Osteocyte (in vitro differentiated cells): ENCODE measurements at regions not wholly inside any gene's neighbourhood (a gene's known extent, or its start where the extent isn't known, plus 50 kb on each side); places are given as distances from the start of the nearest gene placed in this dataset.

Source experiments
- DNase-seq: peaks from one replicate; pipeline ENCODE4 v3.0.0; 2021; ENCODE audit warnings: mixed read lengths; ENCODE audit not compliant: unreplicated experiment; ENCODE audit errors: extremely low spot score
- H3K27ac Mint-ChIP-seq: one replicate; pipeline ENCODE4 v1.8.0; 2021; ENCODE audit warnings: mild to moderate bottlenecking, mixed read lengths; ENCODE audit not compliant: unreplicated experiment
- H3K27me3 Mint-ChIP-seq: one replicate; pipeline ENCODE4 v1.8.0; 2021; ENCODE audit warnings: mixed read lengths; ENCODE audit not compliant: unreplicated experiment
- H3K36me3 Mint-ChIP-seq: one replicate; pipeline ENCODE4 v1.8.0; 2021; ENCODE audit warnings: mixed read lengths; ENCODE audit not compliant: unreplicated experiment
- H3K4me1 Mint-ChIP-seq: one replicate; pipeline ENCODE4 v1.8.0; 2021; ENCODE audit warnings: mixed read lengths; ENCODE audit not compliant: unreplicated experiment
- H3K4me3 Mint-ChIP-seq: one replicate; pipeline ENCODE4 v1.8.0; 2021; ENCODE audit warnings: mild to moderate bottlenecking, moderate library complexity, mixed read lengths; ENCODE audit not compliant: unreplicated experiment
- H3K9me3 Mint-ChIP-seq: one replicate; pipeline ENCODE4 v1.8.0; 2021; ENCODE audit warnings: mixed read lengths; ENCODE audit not compliant: unreplicated experiment
- TF ChIP-seq, protein P1 (sequence below): fragments of 200-600 bp; sonication (generic); IDR thresholded peaks from 2 replicates; pipeline ENCODE4 v1.5.0; 2021; ENCODE audit warnings: antibody characterized with exemption, mild to moderate bottlenecking, moderate library complexity

DNA sequence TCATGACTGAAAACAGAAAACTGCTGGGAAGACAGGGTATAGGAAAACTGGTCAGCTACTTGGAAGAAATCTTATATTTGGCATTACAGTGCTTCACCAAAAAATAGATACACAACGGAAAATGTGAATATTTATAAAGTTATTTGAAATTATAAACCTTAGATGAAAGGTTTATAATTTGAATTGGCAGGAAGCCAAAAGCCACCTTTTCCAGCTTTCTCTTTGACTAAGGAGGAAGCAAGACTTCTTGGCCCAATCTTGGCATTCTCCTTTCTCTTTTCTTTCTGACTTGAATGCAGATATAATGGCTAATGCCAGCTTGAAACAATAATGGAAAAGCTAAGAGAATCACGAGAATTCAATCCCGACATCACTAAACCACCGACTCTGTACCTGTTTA, 196.5 kb upstream of the PIK3C3 start:
- H3K4me3 Mint-ChIP-seq = no peak overlapping the region
- H3K27ac Mint-ChIP-seq = no peak overlapping the region
- no peak for DNase-seq
- H3K27me3 Mint-ChIP-seq = no peaks in the 10 kb centered on the region
- TF ChIP-seq, protein P1, sequence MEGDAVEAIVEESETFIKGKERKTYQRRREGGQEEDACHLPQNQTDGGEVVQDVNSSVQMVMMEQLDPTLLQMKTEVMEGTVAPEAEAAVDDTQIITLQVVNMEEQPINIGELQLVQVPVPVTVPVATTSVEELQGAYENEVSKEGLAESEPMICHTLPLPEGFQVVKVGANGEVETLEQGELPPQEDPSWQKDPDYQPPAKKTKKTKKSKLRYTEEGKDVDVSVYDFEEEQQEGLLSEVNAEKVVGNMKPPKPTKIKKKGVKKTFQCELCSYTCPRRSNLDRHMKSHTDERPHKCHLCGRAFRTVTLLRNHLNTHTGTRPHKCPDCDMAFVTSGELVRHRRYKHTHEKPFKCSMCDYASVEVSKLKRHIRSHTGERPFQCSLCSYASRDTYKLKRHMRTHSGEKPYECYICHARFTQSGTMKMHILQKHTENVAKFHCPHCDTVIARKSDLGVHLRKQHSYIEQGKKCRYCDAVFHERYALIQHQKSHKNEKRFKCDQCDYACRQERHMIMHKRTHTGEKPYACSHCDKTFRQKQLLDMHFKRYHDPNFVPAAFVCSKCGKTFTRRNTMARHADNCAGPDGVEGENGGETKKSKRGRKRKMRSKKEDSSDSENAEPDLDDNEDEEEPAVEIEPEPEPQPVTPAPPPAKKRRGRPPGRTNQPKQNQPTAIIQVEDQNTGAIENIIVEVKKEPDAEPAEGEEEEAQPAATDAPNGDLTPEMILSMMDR = no peak
- no peaks in the 10 kb centered on the region for H3K36me3 Mint-ChIP-seq
- H3K4me1 Mint-ChIP-seq = peaks cover 19% of the 10 kb centered on the region
- H3K9me3 Mint-ChIP-seq = no peaks in the 10 kb centered on the region

DNA sequence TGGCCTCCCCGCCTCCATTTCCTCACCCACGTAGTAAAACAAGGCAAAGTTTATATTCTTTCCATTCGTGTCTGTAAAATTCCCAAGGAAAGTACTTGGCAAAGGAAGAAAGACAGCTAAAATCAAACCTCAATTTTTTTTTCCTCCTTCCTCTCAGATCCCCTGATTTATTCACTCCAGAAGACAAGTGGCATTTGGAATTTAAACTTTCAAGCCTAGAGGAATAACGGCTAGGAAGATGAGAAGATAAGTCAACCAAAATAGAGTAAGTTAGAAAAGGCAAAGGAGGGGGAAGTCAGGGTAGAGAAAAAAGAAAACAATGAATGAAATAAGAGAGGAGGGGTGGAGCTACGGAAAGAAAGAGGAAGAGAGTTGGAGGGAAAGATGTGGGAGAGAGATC, 198.9 kb upstream of the PIK3C3 start:
- peaks cover 15% of the 10 kb centered on the region for H3K4me1 Mint-ChIP-seq
- H3K9me3 Mint-ChIP-seq = no peaks in the 10 kb centered on the region
- H3K4me3 Mint-ChIP-seq = no peak overlapping the region
- H3K36me3 Mint-ChIP-seq = no peaks in the 10 kb centered on the region
- TF ChIP-seq, protein P1 = no peak
- H3K27me3 Mint-ChIP-seq = no peaks in the 10 kb centered on the region
- H3K27ac Mint-ChIP-seq = no peak overlapping the region
- no peak for DNase-seq

DNA sequence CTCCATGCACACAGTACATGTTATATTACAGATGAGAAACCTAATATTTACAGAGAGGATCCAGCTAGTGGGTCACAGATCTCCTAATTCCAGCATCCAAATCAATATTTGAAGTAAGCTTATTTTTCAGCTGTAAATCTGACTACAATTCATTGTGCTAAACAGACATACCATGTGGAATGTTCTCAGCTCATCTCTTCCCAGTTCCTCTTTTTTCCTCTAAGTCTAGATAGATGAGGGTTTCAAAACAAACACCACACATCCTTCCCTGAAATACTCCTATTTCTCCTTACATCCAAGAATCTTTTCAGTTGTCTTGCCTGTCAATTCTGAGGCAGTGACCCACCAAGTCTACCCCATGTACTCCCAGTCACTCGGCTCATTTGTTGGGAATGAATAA, 200.7 kb upstream of the PIK3C3 start:
- Mint-ChIP-seq H3K36me3 (no peaks in the 10 kb centered on the region), H3K27ac (no peak overlapping the region), H3K4me1 (peaks cover 14% of the 10 kb centered on the region), H3K4me3 (no peak overlapping the region), H3K9me3 (no peaks in the 10 kb centered on the region), H3K27me3 (no peaks in the 10 kb centered on the region)
- TF ChIP-seq, protein P1 = no peak
- DNase-seq = no peak

DNA sequence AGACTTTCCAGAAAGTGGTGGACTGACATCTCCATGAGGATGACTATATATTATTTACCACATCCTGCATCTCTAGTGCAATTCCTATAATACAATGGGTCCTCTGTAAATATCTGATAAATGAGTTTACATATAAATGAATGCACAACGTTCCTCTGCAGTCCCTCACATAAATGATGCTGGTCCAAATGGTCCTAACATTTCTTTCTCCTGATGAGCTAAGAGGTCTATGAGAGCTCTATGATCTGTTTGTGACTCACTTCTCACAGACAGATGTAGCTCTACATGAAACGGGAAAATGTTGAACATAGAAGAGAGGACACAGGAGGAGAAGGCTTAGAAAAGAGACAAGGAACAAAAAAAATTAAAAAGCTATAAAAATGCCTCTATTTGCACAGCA, 201.2 kb upstream of the PIK3C3 start:
- no peak for DNase-seq
- TF ChIP-seq, protein P1 = no peak
- Mint-ChIP-seq H3K4me1 (peaks cover 14% of the 10 kb centered on the region), H3K27ac (no peak overlapping the region), H3K4me3 (no peak overlapping the region), H3K9me3 (no peaks in the 10 kb centered on the region), H3K27me3 (no peaks in the 10 kb centered on the region), H3K36me3 (no peaks in the 10 kb centered on the region)

DNA sequence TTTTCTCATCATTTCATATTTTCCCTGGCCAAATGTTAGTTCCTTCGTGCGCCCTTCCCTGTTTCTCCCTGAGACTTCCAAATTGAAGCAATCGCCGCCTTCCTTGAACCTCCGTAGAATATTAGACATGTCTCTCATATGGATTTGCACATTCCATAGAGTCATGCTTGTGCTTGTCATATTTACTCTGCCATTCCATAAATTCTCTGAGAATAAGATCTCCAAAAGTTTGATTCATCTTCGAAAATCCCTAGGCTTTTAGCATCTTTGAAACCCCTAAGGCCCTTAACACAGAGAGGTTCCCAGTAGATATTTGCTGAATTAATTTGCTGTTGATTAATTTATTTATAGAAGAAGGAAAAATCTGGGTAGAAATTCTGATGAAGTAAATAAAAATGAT, 202.2 kb upstream of the PIK3C3 start:
- Mint-ChIP-seq H3K4me1 (peaks cover 14% of the 10 kb centered on the region), H3K27ac (no peak overlapping the region), H3K36me3 (no peaks in the 10 kb centered on the region), H3K4me3 (no peak overlapping the region), H3K27me3 (no peaks in the 10 kb centered on the region), H3K9me3 (no peaks in the 10 kb centered on the region)
- DNase-seq = no peak
- TF ChIP-seq, protein P1 = no peak
